Stimulated activated CD4-positive, alpha-beta T cell treated with anti-CD3 and anti-CD28 coated beads, TNF-alpha, amount 100 ng/mL, for 1 hour (primary cell): ENCODE measurements at regions not wholly inside any gene's neighbourhood (a gene's known extent, or its start where the extent isn't known, plus 50 kb on each side); places are given as distances from the start of the nearest gene placed in this dataset.

Experiments
- DNase-seq, 3 donors: peaks; one replicate each; pipeline ENCODE4 v3.0.0-alpha.2; 2020; ENCODE audit warnings: low read depth in 3 of 3, low spot score in 1 of 3

GRCh38 chr10:128833671-128834070 lies 633.4 kb upstream of the MGMT start:
- no peak for DNase-seq

DNA sequence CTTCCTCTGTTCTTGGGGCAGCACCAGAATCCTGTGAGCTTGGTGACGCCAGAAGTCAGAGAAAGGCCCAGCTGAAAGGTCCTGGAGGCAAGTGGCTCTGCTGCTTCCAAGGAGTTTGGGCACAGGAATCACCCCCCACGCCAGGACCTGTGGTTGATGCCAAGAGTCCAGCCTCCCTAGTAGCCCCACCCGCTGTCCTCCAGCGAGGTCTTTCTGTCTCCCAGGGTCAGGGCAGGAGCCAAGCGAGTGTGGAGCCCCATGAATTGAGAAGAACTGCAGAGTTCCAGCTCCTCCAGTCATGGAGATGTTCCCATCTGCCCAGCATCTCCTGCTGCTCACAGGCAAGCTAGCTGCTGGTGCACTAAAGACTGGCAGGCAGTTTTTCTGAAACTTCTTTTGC lies 631.7 kb upstream of the MGMT start:
- DNase-seq, result no peak

DNA sequence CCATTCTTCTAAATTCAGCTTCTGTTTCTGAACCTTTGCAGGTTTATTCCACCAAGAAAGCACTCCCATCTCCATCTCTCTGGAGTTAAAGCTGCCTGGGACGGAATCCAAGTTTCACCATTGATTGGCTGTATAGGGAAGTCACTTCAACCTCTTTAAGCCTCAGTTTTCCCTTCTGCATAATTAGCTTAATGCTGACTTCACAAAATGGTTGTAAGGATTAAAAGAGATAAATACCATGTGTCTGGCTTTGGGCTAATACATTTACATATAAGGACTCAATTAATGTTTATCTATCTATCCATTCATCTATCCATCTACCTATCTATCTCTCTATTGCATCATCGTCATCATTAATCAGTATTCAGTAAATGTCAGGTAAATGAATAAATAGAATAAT lies 629.6 kb upstream of the MGMT start:
- DNase-seq, result no peak

- no peak for DNase-seq
Observed at GRCh38 chr10:128839134-128839533, 627.9 kb upstream of the MGMT start.

DNA sequence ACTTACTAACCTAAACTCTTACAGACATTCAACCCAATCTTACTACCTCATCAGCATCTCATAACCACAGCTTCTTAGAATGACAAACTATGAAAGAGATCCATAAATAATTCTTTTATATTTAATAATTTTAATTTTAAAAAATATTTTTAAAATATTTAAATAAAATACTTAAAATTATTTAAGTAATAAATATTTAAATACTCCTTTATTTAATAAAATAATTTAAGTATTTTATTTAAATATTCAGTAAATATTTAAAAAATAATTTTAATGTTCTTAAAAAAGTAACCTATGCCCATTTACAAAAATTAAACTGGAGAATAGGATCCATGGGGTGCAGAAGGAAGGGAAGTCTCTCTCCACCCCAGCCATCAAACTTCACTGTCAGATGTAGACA lies 627.3 kb upstream of the MGMT start:
- DNase-seq, result no peak

DNA sequence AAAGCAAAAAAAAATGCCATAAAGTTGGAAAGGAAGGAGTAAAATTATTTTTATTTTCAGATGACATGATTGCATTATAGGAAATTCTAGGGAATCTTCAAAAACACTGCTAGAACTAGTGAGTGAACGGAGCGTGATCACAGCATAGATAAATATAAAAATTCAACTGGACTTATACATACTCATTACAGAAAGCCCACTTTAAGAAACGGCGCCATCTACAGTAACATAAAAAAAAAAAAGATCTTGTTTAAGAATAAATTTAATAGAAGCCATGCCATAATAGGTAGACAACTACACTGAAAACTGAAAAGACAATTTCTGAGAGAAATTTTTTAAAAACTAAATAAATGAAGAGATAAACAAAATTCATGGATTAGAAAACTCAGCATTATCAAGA lies 623.1 kb upstream of the MGMT start:
- no peak for DNase-seq

- DNase-seq, result no peak
Observed at GRCh38 chr10:128846927-128847326, 620.1 kb upstream of the MGMT start.

- no peak for DNase-seq
Observed at GRCh38 chr10:128848810-128849209, 618.2 kb upstream of the MGMT start.

GRCh38 chr10:128850647-128851046 lies 616.4 kb upstream of the MGMT start:
- DNase-seq, result no peak

DNA sequence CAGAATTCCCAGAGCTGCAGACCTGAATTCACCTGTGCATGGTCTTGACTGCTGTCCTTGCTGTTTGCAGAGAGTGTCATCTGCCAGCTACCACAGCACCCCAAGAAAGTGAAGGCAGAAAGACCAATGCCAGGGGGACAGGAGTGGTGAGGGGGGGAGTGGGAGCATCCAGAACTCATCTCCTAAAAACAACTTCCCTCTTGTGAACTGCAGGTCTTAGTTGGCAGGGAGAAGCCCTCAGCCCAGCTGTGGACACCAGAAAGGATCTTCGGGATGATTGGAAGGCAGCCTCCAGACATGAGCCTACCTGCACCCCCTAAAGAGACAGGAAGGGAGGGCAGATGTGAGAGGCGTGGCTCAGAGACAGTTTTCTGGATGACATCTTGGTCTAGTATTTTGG lies 615.8 kb upstream of the MGMT start:
- DNase-seq, result no peak

DNA sequence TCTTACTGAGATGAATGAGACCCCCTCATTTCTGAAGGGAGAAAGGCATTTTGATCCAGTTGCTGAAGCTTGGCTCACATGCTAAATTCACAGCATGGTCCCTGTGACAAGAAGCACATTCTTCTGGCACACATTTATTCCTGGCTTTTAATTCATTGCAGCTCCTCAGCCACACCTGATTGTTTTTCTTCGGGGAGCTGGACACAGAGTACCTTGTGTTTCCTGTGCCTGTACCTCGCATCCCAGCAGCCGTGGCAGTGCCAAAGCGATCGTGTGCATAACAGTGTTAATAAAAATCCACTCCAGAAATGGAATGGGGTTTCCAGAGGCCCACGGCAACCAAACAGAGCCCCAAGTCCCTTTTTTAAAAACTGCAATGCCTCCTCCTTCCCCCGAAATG lies 615.3 kb upstream of the MGMT start:
- no peak for DNase-seq

- no peak for DNase-seq
Observed at GRCh38 chr10:128852449-128852848, 614.6 kb upstream of the MGMT start.

DNA sequence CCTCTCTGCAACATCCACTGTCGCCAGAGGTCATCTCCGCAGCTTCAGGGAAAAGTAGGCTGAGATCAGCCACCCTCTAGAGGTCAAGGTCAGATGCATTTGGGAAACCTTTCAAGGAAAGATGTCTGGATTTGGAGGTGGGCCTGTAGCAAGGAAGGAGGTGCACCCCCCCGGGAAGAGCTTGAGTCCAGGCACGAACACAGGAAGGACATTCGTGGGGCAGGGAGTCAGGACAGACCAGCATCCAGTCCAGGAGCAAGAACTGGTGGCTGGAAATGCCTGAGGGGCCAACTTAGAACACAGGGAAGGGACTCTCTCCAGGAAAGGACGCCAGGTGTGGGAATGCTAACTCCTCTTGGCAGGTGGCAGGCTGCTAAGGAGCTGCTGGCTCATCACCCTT lies 614.1 kb upstream of the MGMT start:
- DNase-seq, result no peak

GRCh38 chr10:128853537-128853936 lies 613.5 kb upstream of the MGMT start:
- no peak for DNase-seq

- DNase-seq, result no peak
Observed at GRCh38 chr10:128854204-128854603, 612.8 kb upstream of the MGMT start.

GRCh38 chr10:128854963-128855362 lies 612.1 kb upstream of the MGMT start:
- DNase-seq, result no peak

DNA sequence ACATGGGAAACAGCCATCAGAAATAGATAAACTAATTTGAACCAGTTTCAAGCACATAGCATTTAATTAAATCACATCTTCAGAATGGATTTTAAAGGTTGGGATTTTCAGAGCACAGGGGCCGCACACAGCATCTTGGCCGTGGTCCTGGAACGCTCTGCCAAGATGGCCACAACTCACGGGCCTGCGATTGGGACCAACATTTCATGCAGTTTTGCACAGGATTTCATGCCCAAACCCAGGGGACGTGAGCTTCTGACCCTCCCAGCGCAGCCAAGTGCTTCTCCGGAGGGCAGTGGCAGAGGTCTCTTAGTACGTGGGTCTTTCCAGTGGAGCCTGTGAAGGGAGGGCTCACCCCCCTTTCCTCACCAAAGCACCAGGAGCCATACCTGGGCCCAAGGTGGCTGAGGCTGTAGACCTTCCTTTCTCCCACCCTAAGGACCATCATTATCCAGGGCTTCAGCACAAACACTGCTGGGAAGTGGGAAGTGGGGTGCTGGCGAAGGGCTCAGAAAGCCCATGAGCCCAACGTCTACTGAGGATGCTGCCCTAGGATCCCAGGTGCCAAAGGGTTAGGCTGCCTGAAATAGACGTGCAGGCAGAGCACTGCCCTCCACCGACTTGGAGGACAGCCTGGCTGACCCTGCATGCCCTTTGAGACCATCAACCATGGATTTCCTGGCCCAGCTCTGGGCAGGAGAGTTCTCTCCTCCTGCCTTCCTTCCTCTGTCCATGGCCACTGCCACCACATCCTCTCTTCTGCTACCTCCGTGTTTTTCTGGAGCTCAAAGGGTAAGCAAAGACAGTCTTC lies 611.2 kb upstream of the MGMT start:
- no peak for DNase-seq

- no peak for DNase-seq
Observed at GRCh38 chr10:128859738-128860386, 607.2 kb upstream of the MGMT start.

- no peak for DNase-seq
Observed at GRCh38 chr10:128860574-128860973, 606.5 kb upstream of the MGMT start.

DNA sequence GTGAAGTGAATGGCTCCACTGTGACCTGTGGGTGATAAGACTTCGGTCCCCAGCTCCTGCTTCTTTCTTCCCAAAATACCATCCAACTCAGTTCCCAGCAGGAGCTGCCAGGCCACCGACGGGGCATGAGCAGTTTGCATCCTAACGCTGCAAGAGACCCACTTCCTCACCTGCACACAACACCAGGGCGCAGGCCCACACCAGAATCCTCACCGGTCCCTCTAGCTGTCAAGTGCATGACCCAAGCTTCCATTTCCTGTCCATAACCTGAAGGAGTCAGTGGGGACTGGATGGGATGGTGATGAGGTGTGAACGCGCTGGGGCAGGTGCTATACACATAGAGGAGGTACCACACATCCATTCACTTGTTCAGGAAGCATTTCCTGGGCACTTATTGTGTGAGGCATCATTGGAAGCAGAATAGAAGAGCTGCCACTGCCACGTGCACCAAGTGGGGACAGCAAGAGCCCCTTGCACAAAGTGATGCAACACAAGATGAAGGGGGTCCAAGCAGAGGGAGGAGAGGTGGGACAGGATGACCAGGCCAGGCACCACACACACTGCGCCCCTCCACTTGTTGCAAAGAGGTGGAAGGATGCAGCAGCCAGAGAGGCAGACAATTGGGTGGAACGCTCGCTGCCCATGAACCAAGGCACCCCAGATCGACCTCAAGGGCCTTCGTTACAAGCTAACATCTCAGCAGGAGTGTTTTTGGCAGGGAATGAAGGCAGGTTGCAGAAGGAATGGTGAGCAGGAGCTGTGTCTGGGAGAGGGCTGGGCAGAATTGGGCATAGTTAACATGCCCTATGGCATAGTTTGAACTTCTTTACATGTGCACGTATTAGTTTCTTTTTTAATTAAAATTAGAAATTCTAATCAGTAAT lies 605.8 kb upstream of the MGMT start:
- DNase-seq, result no peak

- DNase-seq, result no peak
Observed at GRCh38 chr10:128863411-128863810, 603.6 kb upstream of the MGMT start.

GRCh38 chr10:128863823-128864405 lies 603.1 kb upstream of the MGMT start:
- DNase-seq, result no peak
